Calu3 (cell line): ENCODE measurements at regions not wholly inside any gene's neighbourhood (a gene's known extent, or its start where the extent isn't known, plus 50 kb on each side); places are given as distances from the start of the nearest gene placed in this dataset.

Experiments
- BruUV-seq: library from RNA; stranded (reverse); fragments of 400-500 nt; replicated peaks from 2 replicates; lab custom pipeline; 2021; lab: Mats Ljungman, UMichigan
- CTCF ChIA-PET: fragments of 300-600 bp; sonication (Branson Sonifier 250); formaldehyde crosslinking; loops from one replicate; lab custom pipeline; 2022; ENCODE audit warnings: antibody characterized with exemption; lab: Charles Lee
- DNase-seq: peaks from one replicate; pipeline ENCODE4 v3.0.0; 2022
- H3K27ac Mint-ChIP-seq: one replicate; pipeline ENCODE4 v1.8.0; 2022; ENCODE audit warnings: mixed read lengths; ENCODE audit not compliant: unreplicated experiment
- H3K27me3 Mint-ChIP-seq: one replicate; pipeline ENCODE4 v1.8.0; 2022; ENCODE audit warnings: mixed read lengths; ENCODE audit not compliant: unreplicated experiment
- H3K36me3 Mint-ChIP-seq: one replicate; pipeline ENCODE4 v1.8.0; 2022; ENCODE audit warnings: mild to moderate bottlenecking, moderate library complexity, mixed read lengths; ENCODE audit not compliant: insufficient read depth, unreplicated experiment
- H3K4me1 Mint-ChIP-seq: one replicate; pipeline ENCODE4 v1.8.0; 2022; ENCODE audit warnings: mild to moderate bottlenecking, low read depth, mixed read lengths; ENCODE audit not compliant: unreplicated experiment
- H3K4me3 Mint-ChIP-seq: one replicate; pipeline ENCODE4 v1.8.0; 2022; ENCODE audit warnings: mild to moderate bottlenecking, low read depth, moderate library complexity, mixed read lengths; ENCODE audit not compliant: unreplicated experiment
- H3K9me3 Mint-ChIP-seq: one replicate; pipeline ENCODE4 v1.8.0; 2022; ENCODE audit warnings: low read depth, mixed read lengths; ENCODE audit not compliant: unreplicated experiment
- intact Hi-C: fragments of 100-400 bp; cut with micrococcal nuclease; formaldehyde crosslinking; loops from one replicate; pipeline ENCODE4 v1.10.0; 2022; ENCODE audit not compliant: unreplicated experiment
- TF ChIP-seq, protein P1 (sequence below): fragments of 200-600 bp; IDR thresholded peaks from one replicate; pipeline ENCODE4 v1.8.0; 2022; ENCODE audit warnings: antibody characterized with exemption; ENCODE audit not compliant: unreplicated experiment

DNA sequence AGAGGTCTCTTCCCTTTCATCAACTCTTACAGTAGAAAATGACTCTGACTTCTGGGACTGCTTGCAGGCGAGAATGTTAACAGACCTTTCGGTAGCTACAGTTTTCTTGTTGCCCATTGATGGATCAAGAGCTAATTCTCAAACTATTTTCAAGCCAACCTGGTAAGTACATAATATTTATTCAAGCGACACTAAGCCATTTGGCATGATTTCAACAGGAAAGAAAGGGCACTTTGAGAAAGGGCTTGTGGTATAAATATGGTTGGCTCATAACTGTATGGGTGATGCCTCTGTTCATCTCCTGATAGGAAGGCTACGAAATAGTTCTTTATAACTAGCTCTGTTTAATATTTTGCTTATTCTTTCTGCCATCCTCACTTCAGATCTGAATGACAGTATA, 196.2 kb upstream of the CNTN4 start:
- CTCF ChIA-PET: no interaction called here
- no peaks in the 10 kb centered on the region for H3K4me1 Mint-ChIP-seq
- intact Hi-C loops: no loop called here
- H3K9me3 Mint-ChIP-seq: peaks cover 28% of the 10 kb centered on the region
- BruUV-seq: no TSS peak
- no peak for DNase-seq
- no peak overlapping the region for H3K4me3 Mint-ChIP-seq
- TF ChIP-seq, protein P1, sequence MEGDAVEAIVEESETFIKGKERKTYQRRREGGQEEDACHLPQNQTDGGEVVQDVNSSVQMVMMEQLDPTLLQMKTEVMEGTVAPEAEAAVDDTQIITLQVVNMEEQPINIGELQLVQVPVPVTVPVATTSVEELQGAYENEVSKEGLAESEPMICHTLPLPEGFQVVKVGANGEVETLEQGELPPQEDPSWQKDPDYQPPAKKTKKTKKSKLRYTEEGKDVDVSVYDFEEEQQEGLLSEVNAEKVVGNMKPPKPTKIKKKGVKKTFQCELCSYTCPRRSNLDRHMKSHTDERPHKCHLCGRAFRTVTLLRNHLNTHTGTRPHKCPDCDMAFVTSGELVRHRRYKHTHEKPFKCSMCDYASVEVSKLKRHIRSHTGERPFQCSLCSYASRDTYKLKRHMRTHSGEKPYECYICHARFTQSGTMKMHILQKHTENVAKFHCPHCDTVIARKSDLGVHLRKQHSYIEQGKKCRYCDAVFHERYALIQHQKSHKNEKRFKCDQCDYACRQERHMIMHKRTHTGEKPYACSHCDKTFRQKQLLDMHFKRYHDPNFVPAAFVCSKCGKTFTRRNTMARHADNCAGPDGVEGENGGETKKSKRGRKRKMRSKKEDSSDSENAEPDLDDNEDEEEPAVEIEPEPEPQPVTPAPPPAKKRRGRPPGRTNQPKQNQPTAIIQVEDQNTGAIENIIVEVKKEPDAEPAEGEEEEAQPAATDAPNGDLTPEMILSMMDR: no peak
- H3K36me3 Mint-ChIP-seq: no peaks in the 10 kb centered on the region
- no peak overlapping the region for H3K27ac Mint-ChIP-seq
- H3K27me3 Mint-ChIP-seq: no peaks in the 10 kb centered on the region

DNA sequence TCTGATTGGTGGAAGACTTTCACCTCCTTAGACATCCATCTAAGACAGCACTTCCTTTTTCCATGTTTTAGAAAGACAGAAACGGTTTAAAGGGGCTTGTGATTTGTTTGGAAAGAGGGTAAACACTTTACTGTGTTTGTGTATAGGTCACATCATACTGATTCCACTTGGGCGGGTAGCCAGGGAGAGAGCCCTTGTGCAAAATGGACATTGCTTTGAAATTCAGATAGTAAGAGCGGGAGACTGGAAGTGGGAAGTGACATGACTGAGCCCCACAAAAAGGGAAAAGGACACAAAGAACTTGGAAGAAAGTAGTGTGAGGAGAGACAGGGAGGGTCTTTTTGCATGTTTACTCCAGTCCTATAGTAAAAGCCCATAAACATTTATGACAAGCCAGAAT, 195.6 kb upstream of the CNTN4 start:
- TF ChIP-seq, protein P1: no peak
- H3K4me1 Mint-ChIP-seq: no peaks in the 10 kb centered on the region
- intact Hi-C loops: no loop called here
- H3K27ac Mint-ChIP-seq: no peak overlapping the region
- peaks cover 30% of the 10 kb centered on the region for H3K9me3 Mint-ChIP-seq
- CTCF ChIA-PET: no interaction called here
- no peak overlapping the region for H3K4me3 Mint-ChIP-seq
- no peaks in the 10 kb centered on the region for H3K27me3 Mint-ChIP-seq
- BruUV-seq: no TSS peak
- no peak for DNase-seq
- no peaks in the 10 kb centered on the region for H3K36me3 Mint-ChIP-seq

DNA sequence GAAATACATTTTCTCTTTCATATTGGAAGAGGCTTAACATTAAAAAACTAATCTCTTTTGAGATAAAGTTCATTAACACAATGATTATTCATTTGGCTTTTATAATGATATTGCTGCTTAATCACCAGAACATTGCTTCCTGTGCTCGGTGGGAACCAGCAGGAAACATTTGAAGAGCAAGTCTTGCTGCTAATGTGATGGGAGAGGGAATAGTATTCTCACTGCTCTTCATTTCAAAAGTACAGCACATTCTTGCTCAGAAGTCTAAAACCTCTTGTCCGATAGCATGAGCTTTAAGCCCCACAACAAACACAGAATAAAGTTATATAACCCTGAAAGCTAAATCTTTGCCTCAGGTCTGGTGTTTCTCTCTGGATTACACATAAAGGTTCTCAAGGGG, 190.8 kb upstream of the CNTN4 start:
- TF ChIP-seq, protein P1: no peak
- Mint-ChIP-seq H3K9me3 (peaks cover 13% of the 10 kb centered on the region), H3K4me3 (no peak overlapping the region), H3K36me3 (no peaks in the 10 kb centered on the region), H3K27me3 (no peaks in the 10 kb centered on the region), H3K27ac (no peak overlapping the region), H3K4me1 (no peaks in the 10 kb centered on the region)
- CTCF ChIA-PET: no interaction called here
- no TSS peak for BruUV-seq
- intact Hi-C loops: no loop called here
- DNase-seq: no peak

DNA sequence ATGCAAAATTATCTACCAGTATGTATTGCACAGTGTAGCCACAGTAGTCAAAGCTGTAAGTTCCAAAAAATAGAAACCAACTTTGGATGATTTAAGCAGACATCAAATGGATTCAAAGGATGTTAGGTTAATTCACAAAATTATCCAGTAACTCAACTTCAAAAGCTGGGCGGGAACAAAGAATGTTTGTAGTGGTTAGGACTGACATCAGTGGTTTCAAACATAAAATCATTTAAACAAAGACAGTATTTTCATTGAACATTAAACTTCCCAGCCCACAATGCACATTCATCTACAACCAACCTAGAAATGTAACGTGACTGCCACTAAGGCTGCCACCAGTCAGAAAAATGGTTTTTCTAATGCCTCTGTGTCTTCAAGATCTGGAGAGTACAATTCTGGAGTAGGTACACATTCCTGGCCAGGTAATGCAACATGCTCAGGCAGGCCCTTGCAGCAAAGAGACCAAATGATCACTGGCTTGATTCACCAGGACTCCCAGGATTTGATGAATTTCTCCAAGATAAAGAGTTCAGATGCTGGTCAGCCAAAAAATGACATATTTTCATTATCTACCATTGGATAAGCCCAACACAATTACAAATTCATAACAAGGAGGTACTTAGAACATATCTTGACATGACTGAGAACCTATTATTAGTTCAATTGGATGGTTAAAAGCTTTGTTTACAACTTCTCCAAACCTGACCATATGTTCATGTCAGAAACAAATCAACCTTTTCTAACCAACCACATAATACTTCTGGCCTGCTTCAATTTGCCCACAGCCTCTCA, 189.8 kb upstream of the CNTN4 start:
- CTCF ChIA-PET: no interaction called here
- H3K4me3 Mint-ChIP-seq: no peak overlapping the region
- no peaks in the 10 kb centered on the region for H3K4me1 Mint-ChIP-seq
- H3K27me3 Mint-ChIP-seq: no peaks in the 10 kb centered on the region
- intact Hi-C loops: no loop called here
- peaks cover 10% of the 10 kb centered on the region for H3K9me3 Mint-ChIP-seq
- no peak overlapping the region for H3K27ac Mint-ChIP-seq
- no peak for DNase-seq
- no peaks in the 10 kb centered on the region for H3K36me3 Mint-ChIP-seq
- BruUV-seq: no TSS peak
- TF ChIP-seq, protein P1: no peak
